H9 (cell line): ENCODE measurements at regions not wholly inside any gene's neighbourhood (a gene's known extent, or its start where the extent isn't known, plus 50 kb on each side); places are given as distances from the start of the nearest gene placed in this dataset.

Source experiments
- DNase-seq: peaks from one replicate; pipeline ENCODE4 v3.0.0-alpha.2; 2017
- H2AFZ ChIP-seq: one replicate; pipeline ENCODE4 v1.6.1; 2013; ENCODE audit warnings: mild to moderate bottlenecking, low read length, control low read depth, moderate library complexity
- H2AK5ac ChIP-seq: 2 replicates; pipeline ENCODE4 v1.6.1; 2013; ENCODE audit warnings: low read length, control low read depth, mixed read lengths; ENCODE audit not compliant: insufficient read length
- H2BK120ac ChIP-seq: one replicate; pipeline ENCODE4 v1.6.1; 2013; ENCODE audit warnings: low read depth, mild to moderate bottlenecking, low read length, control low read depth, inconsistent platforms; ENCODE audit not compliant: poor library complexity, severe bottlenecking
- H2BK12ac ChIP-seq: 2 replicates; pipeline ENCODE4 v1.6.1; 2013; ENCODE audit warnings: low read length, control low read depth, mixed read lengths, low read depth; ENCODE audit not compliant: insufficient read length
- H2BK15ac ChIP-seq: 2 replicates; pipeline ENCODE4 v1.6.1; 2013; ENCODE audit warnings: low read depth, low read length, control low read depth
- H2BK20ac ChIP-seq: one replicate; pipeline ENCODE4 v1.6.1; 2013; ENCODE audit warnings: low read depth, mild to moderate bottlenecking, low read length, control low read depth, inconsistent platforms; ENCODE audit not compliant: poor library complexity, severe bottlenecking
- H2BK5ac ChIP-seq: 2 replicates; pipeline ENCODE4 v1.6.1; 2013; ENCODE audit warnings: low read length, control low read depth, mixed read lengths; ENCODE audit not compliant: insufficient read length
- H3K14ac ChIP-seq: 2 replicates; pipeline ENCODE4 v1.6.1; 2013; ENCODE audit warnings: low read length, control low read depth; ENCODE audit not compliant: insufficient read depth
- H3K18ac ChIP-seq: 2 replicates; pipeline ENCODE4 v1.6.1; 2013; ENCODE audit warnings: low read depth, mild to moderate bottlenecking, mixed read lengths, low read length, control low read depth; ENCODE audit not compliant: insufficient read length
- H3K23ac ChIP-seq: 2 replicates; pipeline ENCODE4 v1.6.1; 2013; ENCODE audit warnings: low read length, control low read depth, mixed read lengths, low read depth; ENCODE audit not compliant: insufficient read length
- H3K23me2 ChIP-seq: 2 replicates; pipeline ENCODE4 v1.6.1; 2013; ENCODE audit warnings: low read depth, mild to moderate bottlenecking, mixed read lengths, low read length, control low read depth; ENCODE audit not compliant: insufficient read length, poor library complexity, severe bottlenecking
- H3K27ac ChIP-seq: 2 replicates; pipeline ENCODE4 v1.5.1; 2013; ENCODE audit warnings: low read length, control low read depth, mixed read lengths, low read depth; ENCODE audit not compliant: insufficient read length
- H3K27me3 ChIP-seq: 2 replicates; pipeline ENCODE4 v1.6.1; 2013; ENCODE audit warnings: low read length, control low read depth, inconsistent platforms; ENCODE audit not compliant: insufficient read depth
- H3K4ac ChIP-seq: 2 replicates; pipeline ENCODE4 v1.6.1; 2013; ENCODE audit warnings: low read depth, mild to moderate bottlenecking, control low read depth, inconsistent platforms, low read length, moderate library complexity
- H3K4me1 ChIP-seq: 2 replicates; pipeline ENCODE4 v1.6.1; 2013; ENCODE audit warnings: low read length, control low read depth, inconsistent platforms; ENCODE audit not compliant: insufficient read depth
- H3K4me2 ChIP-seq: 2 replicates; pipeline ENCODE4 v1.6.1; 2013; ENCODE audit warnings: low read length, control low read depth, mixed read lengths; ENCODE audit not compliant: insufficient read length, insufficient read depth
- H3K56ac ChIP-seq: 2 replicates; pipeline ENCODE4 v1.6.1; 2013; ENCODE audit warnings: low read depth, mild to moderate bottlenecking, mixed read lengths, low read length, control low read depth; ENCODE audit not compliant: insufficient read length
- H3K79me1 ChIP-seq: 2 replicates; pipeline ENCODE4 v1.6.1; 2013; ENCODE audit warnings: low read depth, mild to moderate bottlenecking, moderate library complexity, low read length, control low read depth, inconsistent platforms; ENCODE audit not compliant: insufficient read depth, poor library complexity, severe bottlenecking
- H3K79me2 ChIP-seq: 2 replicates; pipeline ENCODE4 v1.6.1; 2013; ENCODE audit warnings: low read length, control low read depth, inconsistent platforms; ENCODE audit not compliant: insufficient read depth
- H3K9ac ChIP-seq: 2 replicates; pipeline ENCODE4 v1.6.1; 2013; ENCODE audit warnings: low read length, control low read depth, mixed read lengths; ENCODE audit not compliant: insufficient read length; ENCODE audit errors: extremely low read depth
- H3K9me3 ChIP-seq: one replicate; pipeline ENCODE4 v1.6.1; 2013; ENCODE audit warnings: low read depth, low read length, inconsistent platforms; ENCODE audit not compliant: control insufficient read depth
- H3T11ph ChIP-seq: one replicate; pipeline ENCODE4 v1.6.1; 2013; ENCODE audit warnings: mild to moderate bottlenecking, low read length, control low read depth, inconsistent platforms
- H4K20me1 ChIP-seq: one replicate; pipeline ENCODE4 v1.6.1; 2013; ENCODE audit not compliant: control insufficient read depth, insufficient read length, insufficient read depth
- H4K5ac ChIP-seq: 2 replicates; pipeline ENCODE4 v1.6.1; 2013; ENCODE audit warnings: low read depth, mild to moderate bottlenecking, mixed read lengths, low read length, control low read depth; ENCODE audit not compliant: insufficient read length
- H4K8ac ChIP-seq: replicated peaks from 2 replicates; pipeline ENCODE4 v1.6.1; 2013; ENCODE audit warnings: low read length, control low read depth, mixed read lengths, low read depth; ENCODE audit not compliant: insufficient read length
- H4K91ac ChIP-seq: 2 replicates; pipeline ENCODE4 v1.6.1; 2013; ENCODE audit warnings: low read depth, mild to moderate bottlenecking, moderate library complexity, mixed read lengths, low read length, control low read depth; ENCODE audit not compliant: insufficient read length
- H3K27ac Mint-ChIP-seq, 3 experiments: 2 replicates in 2 of 3; 3 replicates in 1 of 3; pipeline ENCODE4 v1.8.0; 2020 to 2021; ENCODE audit warnings: mixed read lengths in 3 of 3, mild to moderate bottlenecking in 1 of 3, moderate library complexity in 1 of 3
- H3K27me3 Mint-ChIP-seq: 2 replicates; pipeline ENCODE4 v1.8.0; 2021; ENCODE audit warnings: low read depth, mild to moderate bottlenecking, moderate library complexity, mixed read lengths
- H3K36me3 Mint-ChIP-seq, 3 experiments: 2 replicates in 2 of 3; 3 replicates in 1 of 3; pipeline ENCODE4 v1.8.0; 2020 to 2021; ENCODE audit warnings: low read depth in 3 of 3, mixed read lengths in 3 of 3; ENCODE audit not compliant: insufficient read depth in 1 of 3
- H3K4me1 Mint-ChIP-seq, 2 experiments: 2 replicates each; pipeline ENCODE4 v1.8.0; 2020; ENCODE audit warnings: mixed read lengths in 2 of 2
- H3K4me3 Mint-ChIP-seq, 2 experiments: 2 replicates in 1 of 2; 3 replicates in 1 of 2; pipeline ENCODE4 v1.8.0; 2020 to 2021; ENCODE audit warnings: mild to moderate bottlenecking in 2 of 2, mixed read lengths in 2 of 2, moderate library complexity in 1 of 2
- H3K9me3 Mint-ChIP-seq, 2 experiments: 2 replicates in 1 of 2; 3 replicates in 1 of 2; pipeline ENCODE4 v1.8.0; 2020; ENCODE audit warnings: mild to moderate bottlenecking in 2 of 2, mixed read lengths in 2 of 2, moderate library complexity in 1 of 2
- CTCF ChIP-seq: fragments of 200-600 bp; sonication (generic); conservative IDR thresholded peaks from 3 replicates; pipeline ENCODE4 v1.8.0; 2021; ENCODE audit warnings: antibody characterized with exemption, mild to moderate bottlenecking
- WGBS: extraction: QIAGEN DNeasy Blood & Tissue Kit; methylation state at CpG from one replicate; pipeline ENCODE4 v1.1.7; 2013; ENCODE audit warnings: missing lambda C conversion rate, low lambda C conversion rate, mixed read lengths; ENCODE audit not compliant: insufficient read length; ENCODE audit errors: extremely low coverage; 5-methylcytosine and 5-hydroxymethylcytosine counted together

GRCh38 chrX:63889001-63889400 lies 104.0 kb upstream of the ARHGEF9 start:
- H4K8ac ChIP-seq = no peak overlapping the region
- no peak overlapping the region for H3K4me2 ChIP-seq

More at GRCh38 chrX:63889001-63889400, 104.0 kb upstream of the ARHGEF9 start:
- Histone ChIP-seq H4K5ac (no peak overlapping the region), H3K23me2 (no peaks in the 10 kb centered on the region), H3K9me3 (peaks cover 26% of the 10 kb centered on the region), H3K27ac (no peak overlapping the region), H3K79me2 (no peaks in the 10 kb centered on the region), H3K14ac (no peak overlapping the region), H3K27me3 (no peaks in the 10 kb centered on the region), H2BK120ac (no peak overlapping the region), H3K4me1 (no peaks in the 10 kb centered on the region), H2BK20ac (no peak overlapping the region), H2BK15ac (no peak overlapping the region), H3K79me1 (no peaks in the 10 kb centered on the region), H4K91ac (no peak overlapping the region), H2AFZ (no peak overlapping the region), H3K9ac (no peak overlapping the region), H3K18ac (no peak overlapping the region), H3K4ac (no peak overlapping the region), H2BK5ac (no peak overlapping the region), H4K20me1 (no peaks in the 10 kb centered on the region), H2BK12ac (no peak overlapping the region), H3K56ac (no peak overlapping the region), H2AK5ac (no peak overlapping the region), H3T11ph (no peak overlapping the region), H3K23ac (no peak overlapping the region)
- Mint-ChIP-seq H3K36me3 (peaks cover 5 to 7% (median 6%) of the 10 kb centered on the region in 3 experiments; a peak in 5 of 7 replicates), H3K4me3 (no peak overlapping the region), H3K9me3 (peaks cover 87 to 91% of the 10 kb centered on the region in 2 experiments), H3K27ac (no peak overlapping the region), H3K27me3 (no peaks in the 10 kb centered on the region), H3K4me1 (no peaks in the 10 kb centered on the region)
- TF ChIP-seq CTCF = no peak
- DNase-seq = no peak
- WGBS = no CpG with 5 or more reads among the region's 2 CpGs
